Cerebellar cortex (tissue), 1 donor: ENCODE measurements at regions not wholly inside any gene's neighbourhood (a gene's known extent, or its start where the extent isn't known, plus 50 kb on each side); places are given as distances from the start of the nearest gene placed in this dataset.

Experiments
- DNase-seq: peaks from one replicate; pipeline ENCODE4 v3.0.0-alpha.2; 2015; ENCODE audit warnings: low spot score

GRCh38 chr13:106804991-106805390 is 237.1 kb upstream of the ARGLU1 start:
- DNase-seq = no peak

- no peak for DNase-seq
Measured at GRCh38 chr13:106802917-106803316, 235.0 kb upstream of the ARGLU1 start.

- no peak for DNase-seq
Measured at GRCh38 chr13:106799781-106800335, 231.9 kb upstream of the ARGLU1 start.

GRCh38 chr13:106797081-106797640 is 229.2 kb upstream of the ARGLU1 start:
- no peak for DNase-seq

- DNase-seq = no peak
Measured at GRCh38 chr13:106796280-106797047, 228.5 kb upstream of the ARGLU1 start.

GRCh38 chr13:106795847-106796246 is 227.9 kb upstream of the ARGLU1 start:
- no peak for DNase-seq

GRCh38 chr13:106794117-106794516 is 226.2 kb upstream of the ARGLU1 start:
- DNase-seq = no peak

GRCh38 chr13:106789911-106790310 is 222.0 kb upstream of the ARGLU1 start:
- no peak for DNase-seq

GRCh38 chr13:106786006-106786563 is 218.1 kb upstream of the ARGLU1 start:
- no peak for DNase-seq

GRCh38 chr13:106774621-106775020 is 206.7 kb upstream of the ARGLU1 start:
- DNase-seq = no peak

- DNase-seq = no peak
Measured at GRCh38 chr13:106772006-106772601, 204.2 kb upstream of the ARGLU1 start.

- no peak for DNase-seq
Measured at GRCh38 chr13:106768991-106769390, 201.1 kb upstream of the ARGLU1 start.

- no peak for DNase-seq
Measured at GRCh38 chr13:106762708-106763107, 194.8 kb upstream of the ARGLU1 start.

GRCh38 chr13:106756446-106756845 is 188.5 kb upstream of the ARGLU1 start:
- no peak for DNase-seq

GRCh38 chr13:106755542-106755941 is 187.6 kb upstream of the ARGLU1 start:
- DNase-seq = no peak

- no peak for DNase-seq
Measured at GRCh38 chr13:106753251-106753650, 185.3 kb upstream of the ARGLU1 start.

- DNase-seq = no peak
Measured at GRCh38 chr13:106752584-106753170, 184.7 kb upstream of the ARGLU1 start.

- DNase-seq = no peak
Measured at GRCh38 chr13:106748785-106749184, 180.8 kb upstream of the ARGLU1 start.

- no peak for DNase-seq
Measured at GRCh38 chr13:106744516-106744915, 176.6 kb upstream of the ARGLU1 start.

GRCh38 chr13:106738186-106738678 is 170.3 kb upstream of the ARGLU1 start:
- no peak for DNase-seq

GRCh38 chr13:106736941-106737340 is 169.0 kb upstream of the ARGLU1 start:
- DNase-seq = no peak

GRCh38 chr13:106734198-106734597 is 166.3 kb upstream of the ARGLU1 start:
- no peak for DNase-seq
